HG02884 (cell line): ENCODE measurements at regions not wholly inside any gene's neighbourhood (a gene's known extent, or its start where the extent isn't known, plus 50 kb on each side); places are given as distances from the start of the nearest gene placed in this dataset.

Experiments
- ATAC-seq: cut with Tn5 transposase; IDR thresholded peaks from one replicate; pipeline ENCODE4 v1.9.1; 2021; ENCODE audit warnings: mild to moderate bottlenecking, moderate library complexity; ENCODE audit not compliant: unreplicated experiment

DNA sequence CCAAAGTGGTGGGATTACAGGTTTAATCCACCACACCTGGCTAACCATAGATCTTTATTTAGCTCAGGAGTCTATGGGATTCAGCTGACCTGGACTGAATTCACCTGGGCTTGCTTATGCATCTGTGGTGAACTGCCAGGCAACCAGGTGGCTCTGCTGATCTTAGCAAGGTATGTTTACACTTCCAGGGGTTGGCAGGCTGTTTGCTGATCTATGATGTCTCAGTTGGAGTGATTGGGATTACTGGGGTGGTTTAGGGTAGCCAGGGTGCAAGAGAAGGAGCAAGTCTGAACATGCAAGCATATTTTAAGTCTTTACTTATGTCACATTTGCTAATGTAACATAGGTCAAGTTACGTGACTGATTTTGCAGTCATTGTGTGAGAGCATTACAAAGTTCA, 63.6 kb upstream of the JAK2 start:
- no peak for ATAC-seq

DNA sequence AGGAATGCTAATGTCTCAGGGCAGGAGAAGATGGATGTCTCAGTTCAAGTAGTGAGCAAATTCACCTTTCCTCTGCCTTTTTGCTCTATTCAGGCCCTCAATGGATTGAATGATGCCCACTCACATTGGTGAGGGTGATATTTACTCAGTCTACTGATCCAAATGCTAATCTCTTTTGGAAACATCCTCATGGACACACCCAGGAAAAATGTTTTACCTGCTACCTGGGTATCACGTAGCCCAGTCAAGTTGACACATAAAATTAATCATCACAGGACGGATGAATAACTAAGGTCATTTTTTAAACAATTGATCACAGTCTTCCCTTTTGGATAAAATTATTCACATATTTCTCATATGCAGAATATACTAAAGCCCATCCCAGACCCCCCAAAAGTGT, 63.0 kb upstream of the JAK2 start:
- no peak for ATAC-seq

GRCh38 chr9:4922730-4923129, 62.3 kb upstream of the JAK2 start:
- no peak for ATAC-seq

- no peak for ATAC-seq
Observed at GRCh38 chr9:4923141-4923540, 61.9 kb upstream of the JAK2 start.

DNA sequence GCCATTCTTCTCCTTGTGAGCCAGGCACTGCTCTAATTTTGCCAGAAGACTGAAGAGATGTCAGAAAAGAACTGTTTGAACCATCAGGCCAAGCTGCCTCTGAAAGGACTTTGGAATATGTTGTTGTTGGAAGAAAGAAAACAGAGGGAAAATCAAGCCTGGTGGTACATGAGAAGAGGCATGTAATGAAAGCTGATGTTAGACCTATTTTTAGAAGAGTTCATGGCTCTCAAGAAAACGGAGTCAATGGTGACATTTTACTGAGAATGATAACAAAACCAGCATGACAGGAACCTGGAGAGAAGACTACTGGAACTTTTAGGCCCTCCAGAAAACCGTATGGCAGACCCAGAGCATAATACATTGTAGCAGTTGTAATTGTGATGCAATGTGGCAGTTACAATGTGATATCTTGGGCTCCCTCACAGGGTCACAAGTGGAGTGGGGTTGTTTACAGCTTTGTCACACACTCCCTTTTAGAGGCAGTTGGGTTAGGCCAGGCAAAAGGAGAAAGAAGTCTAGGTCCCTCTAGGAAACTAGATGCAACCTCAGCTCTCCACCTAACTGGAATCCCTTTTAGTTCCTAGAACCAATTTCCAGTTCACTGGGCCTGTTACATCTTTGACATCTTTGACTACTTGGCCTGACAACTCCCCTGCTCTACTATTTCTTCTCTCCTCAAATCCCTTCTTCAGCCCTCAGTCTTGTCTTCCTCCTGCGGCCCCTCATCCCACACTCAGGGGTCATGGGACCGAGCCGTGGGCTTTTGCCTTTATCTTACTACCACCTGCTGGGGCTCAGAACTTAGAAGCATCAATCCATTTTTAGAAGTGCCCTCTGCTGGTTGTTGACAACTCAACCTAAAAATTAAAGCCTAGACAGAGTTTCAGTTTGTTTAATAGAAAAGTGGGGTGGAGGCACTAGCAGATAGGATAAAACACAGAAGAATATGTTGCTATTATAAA, 61.2 kb upstream of the JAK2 start:
- no peak for ATAC-seq

DNA sequence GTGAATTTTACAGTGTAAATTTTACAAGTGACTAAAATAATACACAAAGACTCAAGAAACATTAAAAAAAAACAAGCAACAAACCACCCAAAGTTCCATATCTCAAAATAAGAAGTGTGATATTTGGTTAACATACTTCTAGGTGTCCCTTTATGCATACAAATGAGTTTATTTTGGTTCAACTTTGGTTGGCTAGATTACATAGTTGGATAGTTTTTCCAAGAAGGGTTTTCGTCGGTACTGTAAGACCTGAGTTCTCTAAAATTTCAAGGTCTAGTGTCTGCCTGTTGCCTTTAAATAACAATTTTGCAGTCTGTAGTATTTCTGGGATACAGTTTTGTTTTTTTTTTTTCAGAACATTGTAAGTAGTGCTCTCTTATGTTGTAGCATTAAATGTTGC, 58.8 kb upstream of the JAK2 start:
- ATAC-seq: no peak

DNA sequence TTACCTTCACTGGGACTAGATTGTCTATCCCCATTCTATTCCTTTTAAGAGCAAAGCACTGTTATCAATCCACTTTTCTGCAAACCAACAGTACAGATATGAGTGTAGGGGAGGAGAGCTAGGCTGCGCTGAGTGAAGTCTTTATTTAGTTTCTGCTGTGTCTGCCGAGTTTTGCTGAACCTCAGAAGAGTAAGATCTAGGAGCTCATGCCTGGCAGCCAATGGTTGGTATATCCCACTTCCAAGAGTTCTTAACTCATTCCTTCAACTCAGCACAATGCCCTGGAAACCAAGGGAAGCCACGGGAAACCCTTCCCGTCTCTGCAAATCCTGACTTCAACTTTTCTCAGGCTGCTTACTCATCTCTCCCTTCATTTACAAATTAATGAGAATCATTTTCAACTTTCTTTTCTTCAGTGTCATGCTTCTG, 58.0 kb upstream of the JAK2 start:
- peak; percentile 76 for ATAC-seq

DNA sequence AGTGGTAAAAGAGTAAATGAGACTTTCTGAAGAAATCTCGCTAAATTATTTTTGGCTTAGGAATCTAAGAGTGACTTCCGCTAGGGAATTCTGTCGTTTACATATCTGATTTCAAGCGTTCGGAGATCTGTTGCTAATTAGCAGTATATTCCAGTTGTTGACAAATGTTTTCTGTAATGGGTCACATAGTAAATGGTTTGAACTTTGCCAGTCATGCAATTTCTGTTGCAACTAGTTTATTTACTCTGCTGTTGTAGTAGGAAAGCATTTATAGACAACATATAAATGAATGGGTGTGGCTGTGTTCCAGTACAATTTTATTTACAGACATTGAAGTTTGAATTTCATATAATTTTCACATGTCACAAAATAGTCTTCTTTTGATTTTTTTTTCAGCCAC, 57.4 kb upstream of the JAK2 start:
- ATAC-seq: no peak

DNA sequence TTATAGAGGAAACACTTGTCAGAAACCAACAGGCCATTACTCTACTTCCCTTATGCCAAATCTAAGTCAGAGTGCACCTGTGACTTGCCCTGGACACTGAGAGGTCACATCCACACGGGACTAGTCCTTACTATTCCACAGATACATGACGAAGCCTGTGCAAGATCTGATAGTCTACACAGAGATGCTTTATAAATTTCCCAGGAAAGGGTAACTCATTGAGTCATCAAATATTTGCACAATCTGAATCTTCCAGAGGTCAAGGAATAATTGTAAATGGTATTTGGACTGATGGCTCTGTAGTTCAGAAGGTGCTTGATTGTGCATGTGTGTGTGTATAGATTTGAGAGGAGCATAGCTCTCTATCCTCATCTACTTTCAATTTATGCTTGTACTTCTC, 55.2 kb upstream of the JAK2 start:
- ATAC-seq: no peak

DNA sequence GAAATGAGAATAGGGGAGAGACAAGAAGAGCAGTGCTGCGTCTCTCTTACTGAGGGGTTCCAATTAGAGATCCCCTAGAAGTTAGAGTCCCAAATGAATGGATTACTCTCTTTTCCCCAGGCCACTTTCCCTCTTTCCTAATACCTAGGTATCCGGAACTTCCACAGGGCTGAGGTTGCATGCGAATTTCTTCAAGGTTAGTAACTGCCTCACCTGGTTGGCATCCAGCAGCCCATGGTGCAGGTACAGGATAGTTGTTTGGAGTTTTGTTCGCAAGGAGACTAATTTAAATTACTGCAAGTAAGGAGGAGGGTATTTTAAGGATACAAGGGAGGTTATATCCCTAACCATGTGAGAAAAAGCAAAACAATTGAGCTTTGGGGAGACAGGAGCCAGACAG, 52.4 kb upstream of the JAK2 start:
- no peak for ATAC-seq

GRCh38 chr9:4933177-4933576, 51.9 kb upstream of the JAK2 start:
- no peak for ATAC-seq

DNA sequence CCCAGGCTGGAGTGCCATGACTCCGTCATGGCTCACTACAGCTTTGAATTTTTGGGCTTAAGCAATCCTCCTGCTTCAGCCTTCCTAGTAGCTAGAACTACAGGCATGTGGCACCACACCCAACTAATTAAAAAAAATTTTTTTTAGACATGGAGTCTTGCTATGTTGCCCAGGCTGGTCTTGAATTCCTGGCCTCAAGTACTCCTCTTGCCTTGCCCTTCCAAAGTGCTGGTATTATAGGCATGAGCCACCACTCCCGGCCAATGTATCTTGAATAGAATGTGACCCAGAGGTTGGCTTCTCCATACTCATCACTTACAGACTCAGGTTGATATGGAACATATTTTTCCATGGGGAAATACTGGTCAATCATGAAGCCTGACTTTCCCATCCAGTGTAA, 51.2 kb upstream of the JAK2 start:
- ATAC-seq: no peak

- no peak for ATAC-seq
Observed at GRCh38 chr9:4935001-4935672, 49.9 kb upstream of the JAK2 start.
